Mammary epithelial cell (primary cell): ENCODE measurements at regions not wholly inside any gene's neighbourhood (a gene's known extent, or its start where the extent isn't known, plus 50 kb on each side); places are given as distances from the start of the nearest gene placed in this dataset.

Experiments
- CTCF ChIP-seq, 2 donors: IDR thresholded peaks in 1 of 2; conservative IDR thresholded peaks in 1 of 2; 2 replicates each; pipeline ENCODE4 v1.5.1; 2011 to 2012; ENCODE audit warnings: inconsistent platforms in 2 of 2, low read length in 2 of 2, mild to moderate bottlenecking in 2 of 2, control low read depth in 1 of 2, low read depth in 1 of 2; ENCODE audit not compliant: insufficient read depth in 1 of 2; ENCODE audit errors: extremely low read depth in 1 of 2
- EZH2 ChIP-seq: IDR thresholded peaks from 2 replicates; pipeline ENCODE4 v1.6.1; 2012; ENCODE audit warnings: low read length, inconsistent platforms, borderline replicate concordance

GRCh38 chr21:32909393-32909792, 116.3 kb upstream of the OLIG2 start:
- TF ChIP-seq CTCF (conservative IDR thresholded peaks at IDR 0.05 in 1 of 2, IDR thresholded peaks at IDR 0.05 in 1 of 2; ENCODE audit: extremely low read depth in 1 of 2, insufficient read depth in 1 of 2, low read depth in 1 of 2, low read length in 2 of 2): no peak
- no peak for TF ChIP-seq EZH2
